HCT116 (cell line): ENCODE measurements at regions not wholly inside any gene's neighbourhood (a gene's known extent, or its start where the extent isn't known, plus 50 kb on each side); places are given as distances from the start of the nearest gene placed in this dataset.

Experiments used
- CEBPB ChIP-seq: IDR thresholded peaks from 2 replicates; pipeline ENCODE4 v1.6.1; 2012; ENCODE audit warnings: low read depth
- CTCF ChIP-seq, 3 experiments: fragments of 200-600 bp in 1 of 3; sonication (generic) in 1 of 3; IDR thresholded peaks in 2 of 3; conservative IDR thresholded peaks in 1 of 3; 2 replicates each; pipeline ENCODE4 v1.5.1; 2012 to 2017; ENCODE audit warnings: low read depth in 2 of 3, low read length in 2 of 3, antibody characterized with exemption in 1 of 3, borderline replicate concordance in 1 of 3, control low read depth in 1 of 3, mild to moderate bottlenecking in 1 of 3, mixed read lengths in 1 of 3, mixed run types in 1 of 3, moderate library complexity in 1 of 3; ENCODE audit not compliant: insufficient read depth in 1 of 3
- POLR2A ChIP-seq: IDR thresholded peaks from 2 replicates; pipeline ENCODE4 v1.7.0; 2011; ENCODE audit warnings: borderline replicate concordance; ENCODE audit not compliant: insufficient read depth, insufficient read length; ENCODE audit errors: extremely low read depth
- POLR2AphosphoS5 ChIP-seq: IDR thresholded peaks from 2 replicates; pipeline ENCODE4 v1.6.1; 2011; ENCODE audit warnings: mild to moderate bottlenecking, low read depth, low read length, moderate library complexity
- REST ChIP-seq: IDR thresholded peaks from 2 replicates; pipeline ENCODE4 v1.6.1; 2012; ENCODE audit warnings: low read depth
- SIN3A ChIP-seq: IDR thresholded peaks from 2 replicates; pipeline ENCODE4 v1.6.1; 2012; ENCODE audit warnings: low read depth
- SP1 ChIP-seq: IDR thresholded peaks from 2 replicates; pipeline ENCODE4 v1.6.1; 2012; ENCODE audit warnings: low read depth
- TCF7L2 ChIP-seq: IDR thresholded peaks from 2 replicates; pipeline ENCODE4 v1.7.0; 2011; ENCODE audit warnings: borderline replicate concordance, inconsistent platforms; ENCODE audit not compliant: insufficient read depth, insufficient read length; ENCODE audit errors: extremely low read depth
- YY1 ChIP-seq: IDR thresholded peaks from 2 replicates; pipeline ENCODE4 v1.6.1; 2011; ENCODE audit warnings: low read length, low read depth, moderate library complexity, mild to moderate bottlenecking; ENCODE audit not compliant: insufficient replicate concordance; ENCODE audit errors: extremely low read depth
- ZBTB33 ChIP-seq: IDR thresholded peaks from 2 replicates; pipeline ENCODE4 v1.6.1; 2011; ENCODE audit warnings: mild to moderate bottlenecking, low read length, moderate library complexity; ENCODE audit not compliant: insufficient replicate concordance; ENCODE audit errors: extremely low read depth

- no peak for TF ChIP-seq POLR2AphosphoS5
- no peak for TF ChIP-seq REST
- no peak for TF ChIP-seq CTCF (IDR thresholded peaks at IDR 0.05 in 2 of 3, conservative IDR thresholded peaks at IDR 0.05 in 1 of 3; ENCODE audit: borderline replicate concordance in 1 of 3, insufficient read depth in 1 of 3, low read depth in 2 of 3, low read length in 2 of 3)
- no peak for TF ChIP-seq TCF7L2
- TF ChIP-seq POLR2A = no peak
- no peak for TF ChIP-seq CEBPB
- TF ChIP-seq YY1 = no peak
- no peak for TF ChIP-seq SP1
- no peak for TF ChIP-seq ZBTB33
- TF ChIP-seq SIN3A = no peak
Observed at GRCh38 chr16:18047761-18048160, 288.8 kb downstream of the NPIPA8 start.
